AG08395 (cell line): ENCODE measurements at regions not wholly inside any gene's neighbourhood (a gene's known extent, or its start where the extent isn't known, plus 50 kb on each side); places are given as distances from the start of the nearest gene placed in this dataset.

Experiments
- DNase-seq: peaks from one replicate; pipeline ENCODE4 v3.0.0; 2012; ENCODE audit warnings: mixed read lengths, low spot score

GRCh38 chr5:5587474-5587873 lies 165.0 kb downstream of the ICE1 start:
- DNase-seq: no peak

GRCh38 chr5:5586721-5587120 lies 164.2 kb downstream of the ICE1 start:
- DNase-seq: no peak

- no peak for DNase-seq
Measured at GRCh38 chr5:5585751-5586341, 163.4 kb downstream of the ICE1 start.

GRCh38 chr5:5584751-5585150 lies 162.3 kb downstream of the ICE1 start:
- no peak for DNase-seq

GRCh38 chr5:5584236-5584745 lies 161.8 kb downstream of the ICE1 start:
- DNase-seq: no peak

- DNase-seq: no peak
Measured at GRCh38 chr5:5583832-5584231, 161.4 kb downstream of the ICE1 start.

DNA sequence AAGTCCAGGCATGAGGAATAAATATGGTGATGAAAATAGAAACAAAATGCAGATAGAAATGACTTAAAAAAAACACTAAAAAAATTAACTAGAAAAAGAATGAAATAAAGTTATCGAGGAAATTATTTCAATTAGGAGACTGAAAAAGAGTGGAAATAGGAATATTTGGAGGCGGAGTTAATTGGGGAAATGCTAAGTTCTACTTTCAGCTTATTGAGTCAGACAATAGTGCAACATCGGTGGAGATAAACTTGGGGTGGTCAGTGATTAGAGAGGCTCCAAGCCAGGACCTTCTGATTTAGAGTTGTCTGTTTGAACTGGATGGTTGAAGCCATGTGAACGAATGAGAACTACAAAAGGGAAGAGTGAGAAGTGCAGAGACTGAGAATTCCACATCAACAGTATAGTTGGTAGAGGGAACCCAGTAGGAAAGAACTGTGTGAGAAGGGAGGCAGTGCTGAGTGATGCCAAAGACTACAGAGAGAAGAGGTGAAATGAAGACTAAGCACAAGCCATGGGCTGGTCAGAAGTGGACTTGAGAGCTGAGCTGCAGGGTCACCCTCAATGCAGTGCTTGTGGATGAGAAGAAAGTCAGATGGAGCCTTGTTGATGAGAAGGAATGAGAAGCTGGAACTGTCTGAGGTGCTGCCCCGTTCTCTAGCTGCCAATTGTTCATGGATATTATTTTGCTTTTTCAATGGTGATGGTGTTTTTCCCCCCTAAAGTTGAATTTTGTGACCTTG lies 160.7 kb downstream of the ICE1 start:
- no peak for DNase-seq

GRCh38 chr5:5581080-5581479 lies 158.6 kb downstream of the ICE1 start:
- no peak for DNase-seq

DNA sequence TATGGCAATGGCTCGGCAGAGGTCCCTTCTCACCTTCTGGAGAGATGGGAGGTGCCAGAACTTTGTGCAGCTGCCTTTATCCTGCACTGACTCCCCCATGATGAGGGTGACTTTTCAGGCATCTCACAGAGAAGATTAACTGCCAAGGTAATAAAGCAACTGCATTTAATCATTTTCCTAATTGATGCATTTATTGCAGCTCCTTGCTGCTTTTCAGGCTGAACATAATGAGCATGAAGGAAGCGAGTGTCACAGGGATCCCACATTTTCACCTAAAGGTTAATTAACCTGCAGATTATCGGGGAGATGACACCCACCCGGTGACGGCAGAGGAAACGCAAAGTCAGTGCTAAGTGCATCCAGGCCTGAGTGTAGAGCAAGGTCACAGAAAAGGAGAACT lies 154.3 kb downstream of the ICE1 start:
- DNase-seq: no peak

GRCh38 chr5:5575461-5575860 lies 153.0 kb downstream of the ICE1 start:
- no peak for DNase-seq

DNA sequence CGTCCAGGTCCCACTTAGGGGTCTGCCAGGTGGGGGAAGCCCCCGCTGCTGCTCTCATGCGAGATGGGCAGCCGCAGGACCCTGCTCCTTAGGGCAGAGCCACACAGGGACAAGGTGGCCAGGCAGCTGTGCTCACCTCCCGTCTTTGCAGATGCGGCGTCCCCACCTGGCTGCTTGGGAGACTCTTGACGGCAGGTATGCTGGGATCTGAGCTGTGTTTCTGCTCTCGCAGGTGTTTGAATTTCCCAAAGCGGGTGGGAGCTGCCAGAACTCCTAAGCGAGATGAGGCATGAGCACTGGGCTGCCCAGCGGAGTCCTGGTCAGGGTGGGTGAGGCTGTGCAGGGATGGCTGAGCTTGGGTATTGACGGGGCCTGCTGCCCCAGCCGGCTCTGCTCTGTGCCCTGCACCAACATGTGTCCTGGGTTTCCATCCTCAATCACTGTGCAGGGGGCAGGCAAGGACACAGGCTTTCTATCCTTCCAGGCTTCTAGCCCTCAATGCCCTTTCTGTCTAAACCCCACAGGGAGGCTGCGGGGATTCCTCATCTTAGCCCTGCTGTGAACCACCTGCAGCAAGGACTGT lies 151.4 kb downstream of the ICE1 start:
- no peak for DNase-seq

GRCh38 chr5:5572976-5573797 lies 150.7 kb downstream of the ICE1 start:
- DNase-seq: no peak

GRCh38 chr5:5572010-5572865 lies 149.8 kb downstream of the ICE1 start:
- no peak for DNase-seq

- DNase-seq: no peak
Measured at GRCh38 chr5:5570646-5571045, 148.2 kb downstream of the ICE1 start.

GRCh38 chr5:5564898-5565297 lies 142.4 kb downstream of the ICE1 start:
- DNase-seq: no peak

GRCh38 chr5:5560016-5560415 lies 137.5 kb downstream of the ICE1 start:
- DNase-seq: no peak

DNA sequence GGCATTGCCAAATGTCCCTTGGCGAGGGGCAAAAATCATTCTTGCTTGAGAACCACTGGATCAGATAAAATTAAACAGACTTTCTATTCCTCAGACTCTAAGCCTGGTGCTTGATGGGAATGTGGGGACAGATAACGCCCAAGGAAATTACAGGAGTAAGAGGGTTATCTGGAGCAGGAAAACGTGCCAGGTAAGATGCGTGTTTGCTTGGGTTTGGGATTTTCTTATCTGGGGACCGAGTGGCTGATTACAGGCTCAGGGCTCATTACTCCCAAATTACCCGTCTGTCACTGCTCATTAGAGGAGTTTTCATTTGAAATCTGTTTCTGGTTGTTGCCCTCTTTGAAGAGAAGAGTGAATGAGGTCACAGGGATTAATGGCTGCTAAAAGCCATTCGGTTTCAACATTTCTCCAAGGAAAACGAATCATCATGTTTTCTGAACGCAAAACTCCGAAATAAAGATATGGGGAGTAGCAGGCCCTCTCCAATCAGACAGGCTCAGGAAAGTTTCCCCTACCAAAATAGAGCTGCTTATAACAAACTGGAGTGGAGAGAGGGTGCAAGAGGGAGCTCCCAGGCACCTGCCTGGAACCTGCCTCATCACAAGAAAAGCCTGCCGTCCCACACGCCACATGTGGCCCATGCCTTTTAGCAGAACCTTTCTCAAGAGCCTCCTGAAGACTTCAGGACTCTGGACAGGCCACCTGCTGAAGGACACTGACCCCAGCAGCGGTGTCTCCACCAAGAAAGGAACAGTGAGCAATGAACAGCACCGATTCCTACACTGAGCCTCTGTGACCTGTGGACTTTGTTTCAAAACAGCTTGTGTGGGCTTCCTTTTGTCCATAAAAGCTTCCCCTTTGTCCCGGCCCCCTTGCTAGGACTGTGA lies 136.4 kb downstream of the ICE1 start:
- no peak for DNase-seq

DNA sequence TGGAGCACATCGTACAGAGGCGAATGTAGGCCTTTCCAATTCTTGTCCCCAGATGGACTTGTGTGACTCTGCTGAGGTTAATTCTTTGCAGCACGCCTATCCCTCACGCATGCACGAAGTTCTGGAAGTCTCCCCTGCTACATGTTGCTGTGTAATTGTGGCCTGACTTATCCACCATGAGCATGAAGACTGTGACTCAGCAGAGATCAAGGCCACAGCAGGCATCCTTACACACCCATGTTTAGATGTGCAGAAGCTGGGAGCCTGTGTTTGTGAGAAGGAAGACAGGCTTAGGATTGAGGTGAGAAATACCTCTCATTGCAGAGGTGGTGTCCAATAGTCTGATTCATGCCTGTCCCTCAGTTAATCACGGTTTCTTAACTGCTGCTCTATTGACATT lies 135.6 kb downstream of the ICE1 start:
- no peak for DNase-seq

- DNase-seq: no peak
Measured at GRCh38 chr5:5551499-5551898, 129.0 kb downstream of the ICE1 start.

DNA sequence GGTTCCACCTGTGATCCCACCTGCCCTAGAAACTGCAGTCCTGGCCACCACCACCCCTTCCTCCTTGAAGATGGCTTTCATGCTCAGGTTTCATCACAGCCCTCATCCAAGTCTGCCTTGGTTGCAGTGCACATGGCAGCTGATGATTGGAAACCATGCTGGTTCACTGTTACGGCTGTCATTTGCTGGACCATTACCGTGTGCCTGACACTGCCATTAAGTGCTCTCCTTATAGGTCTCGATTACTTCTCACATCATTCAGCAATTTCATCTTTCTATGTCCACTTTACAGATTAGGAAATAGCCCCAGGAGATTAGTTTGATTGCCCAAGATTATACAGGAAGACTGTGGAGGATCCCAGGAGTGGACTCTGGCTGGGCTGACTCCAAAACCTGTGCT lies 123.9 kb downstream of the ICE1 start:
- DNase-seq: no peak
